ENCODE measurements at regions not wholly inside any gene's neighbourhood (a gene's known extent, or its start where the extent isn't known, plus 50 kb on each side); places are given as distances from the start of the nearest gene placed in this dataset.
"Not testable (repeated sequence)": the region's sequence is repeated elsewhere in the genome, so short reads cannot be mapped to it uniquely, and the experiment has no call there.

DNA sequence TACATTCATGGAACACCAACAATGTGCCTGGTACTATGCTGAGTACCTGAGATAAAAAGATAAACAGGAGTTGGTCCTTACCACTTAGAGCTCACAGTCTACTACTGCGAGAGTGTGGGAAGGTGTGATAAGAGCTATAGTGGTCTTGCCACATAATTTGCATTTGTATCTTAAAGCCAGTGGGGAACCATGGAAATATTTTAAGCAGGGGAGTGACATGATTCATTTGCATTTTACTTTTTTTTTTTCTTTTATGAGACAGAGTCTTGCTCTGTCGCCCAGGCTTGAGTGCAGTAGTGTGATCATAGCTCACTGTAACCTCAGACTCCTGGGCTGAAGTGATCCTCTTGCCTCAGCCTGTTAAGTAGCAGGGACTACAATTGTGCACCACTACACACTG lies 53.6 kb downstream of the SRGAP2 start:
- not testable (repeated sequence) for DNase-seq

DNA sequence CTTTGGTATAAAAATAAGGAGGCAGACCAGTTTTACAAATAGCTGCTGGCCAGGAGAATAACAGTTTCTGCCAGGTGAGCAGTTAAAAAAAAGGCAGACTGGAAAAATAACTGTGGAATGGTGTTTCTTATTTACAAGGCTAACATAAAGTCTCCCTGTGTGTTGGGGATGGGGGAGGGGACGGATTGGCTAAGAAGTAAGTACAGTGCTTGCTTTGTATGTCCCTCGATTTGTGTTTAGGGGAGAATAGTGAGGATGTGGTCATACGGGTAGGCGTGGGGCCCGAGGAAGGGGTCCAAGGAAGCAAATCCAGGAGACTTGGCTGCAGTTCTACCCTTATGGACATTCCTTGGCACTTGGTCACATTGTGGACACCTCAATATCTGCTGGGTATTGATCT lies 58.1 kb downstream of the SRGAP2 start:
- not testable (repeated sequence) for DNase-seq

DNA sequence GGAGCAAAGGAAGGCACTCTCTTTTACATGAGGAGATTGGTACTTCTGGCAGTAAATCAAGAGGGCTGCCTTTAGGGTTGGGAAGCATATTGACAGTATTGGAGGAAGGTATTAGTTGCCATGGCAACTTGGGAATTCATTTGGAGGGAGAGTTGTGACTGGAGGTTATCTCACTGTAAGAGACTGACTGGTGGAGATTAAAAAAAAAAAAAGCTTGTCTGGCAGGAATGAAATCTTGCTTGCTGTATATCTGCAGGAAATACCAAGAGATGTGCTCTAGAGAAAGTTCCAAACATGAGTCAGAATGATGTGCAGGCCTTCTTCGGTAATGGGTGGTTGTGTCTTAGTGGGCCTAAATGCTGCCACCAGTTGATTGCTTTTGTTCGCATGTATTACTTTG lies 59.1 kb downstream of the SRGAP2 start:
- not testable (repeated sequence) for DNase-seq

DNA sequence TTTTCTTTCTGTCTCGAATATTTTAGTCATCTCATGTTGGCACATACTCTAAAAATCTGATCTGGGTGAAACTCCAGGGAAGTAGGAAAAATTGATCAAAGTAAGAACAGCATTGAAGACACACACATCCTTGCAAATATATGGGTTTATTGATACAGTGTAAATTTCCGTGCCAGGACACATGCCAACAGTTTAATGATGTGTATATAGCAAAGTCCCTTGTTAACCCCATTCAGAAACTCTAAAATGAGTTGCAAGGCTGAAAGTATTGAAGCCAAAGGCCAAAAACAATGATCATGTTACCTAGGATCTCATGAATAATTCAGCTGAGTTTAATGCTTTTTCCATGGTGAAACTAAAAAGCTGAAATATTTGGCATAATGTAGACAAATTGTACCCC lies 61.6 kb downstream of the SRGAP2 start:
- not testable (repeated sequence) for DNase-seq

DNA sequence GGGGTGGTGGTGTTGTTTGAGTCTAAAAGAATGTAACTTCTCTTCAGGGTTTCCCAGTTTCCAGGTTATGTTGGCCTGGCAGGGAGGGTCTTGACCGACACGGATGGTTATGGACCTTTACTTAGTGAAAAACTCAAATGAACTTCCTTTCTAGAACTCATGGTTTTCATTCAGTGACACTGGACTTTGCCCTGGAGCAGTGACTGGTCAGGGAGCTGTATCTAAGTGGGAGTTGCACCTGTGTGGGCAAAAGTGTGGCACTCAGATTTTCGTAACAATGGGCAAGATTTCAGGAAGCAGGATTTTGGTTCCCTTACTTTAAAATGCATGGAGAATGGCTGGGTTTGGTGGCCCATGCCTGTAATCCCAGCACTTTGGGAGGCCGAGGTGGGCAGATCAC lies 67.8 kb downstream of the SRGAP2 start:
- DNase-seq: not testable (repeated sequence)

DNA sequence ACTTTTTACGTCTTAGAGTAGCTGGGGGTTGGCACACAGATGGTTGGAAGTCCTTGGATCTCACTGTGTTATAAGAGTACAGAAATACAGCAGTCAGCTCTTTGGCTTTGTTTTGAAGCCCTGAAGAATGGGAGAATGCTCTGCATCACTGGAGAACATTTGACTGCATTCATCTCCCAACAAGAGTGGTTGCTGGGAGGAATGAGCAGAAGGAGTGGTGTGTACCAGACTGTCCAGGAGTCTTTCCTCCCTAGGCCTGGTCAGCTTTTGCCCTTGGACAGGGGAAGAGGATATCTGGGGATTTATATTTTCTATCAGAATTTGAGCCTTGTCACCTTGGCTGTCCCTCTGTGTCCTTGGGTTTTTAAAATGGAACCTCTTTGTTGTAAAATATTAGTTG lies 69.8 kb downstream of the SRGAP2 start:
- not testable (repeated sequence) for DNase-seq

DNA sequence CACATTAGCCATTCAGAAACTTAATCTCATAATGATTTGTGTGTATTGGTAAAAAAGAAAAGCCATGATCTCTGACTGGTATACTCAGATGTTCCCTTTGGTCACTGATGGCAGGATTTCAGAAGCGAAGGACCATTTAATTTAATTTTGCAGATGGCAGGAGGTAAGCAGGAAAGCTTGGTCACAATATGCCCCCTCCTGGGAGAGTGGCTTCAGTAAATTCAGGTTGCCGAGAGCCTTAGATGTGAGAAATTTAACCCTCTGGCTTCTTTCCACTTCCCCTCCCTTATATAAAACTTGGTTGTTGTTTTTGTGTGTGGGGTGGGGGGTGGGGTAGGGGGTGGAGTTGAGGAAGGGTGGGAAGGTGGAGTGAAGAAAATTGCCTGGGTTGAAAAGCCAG lies 72.8 kb downstream of the SRGAP2 start:
- DNase-seq: not testable (repeated sequence)

DNA sequence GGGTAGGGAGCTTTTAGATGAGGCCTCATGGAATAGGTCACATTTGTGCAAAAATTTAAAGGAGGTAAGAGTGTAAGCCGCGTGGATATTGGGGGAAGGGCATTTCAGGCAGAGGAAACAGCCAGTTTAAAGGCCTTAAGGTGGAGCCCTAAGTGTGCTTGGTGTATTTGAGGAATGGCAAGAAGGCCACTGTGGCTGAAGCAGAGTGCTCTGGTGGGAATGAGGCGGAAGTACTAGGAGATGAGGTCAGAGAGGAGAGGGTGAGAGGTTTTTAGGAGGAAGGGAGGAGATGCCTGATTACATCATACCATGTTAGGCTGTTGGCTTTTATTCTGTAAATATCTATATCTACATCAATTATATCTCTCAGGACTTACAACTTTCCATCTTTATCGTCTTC lies 75.3 kb downstream of the SRGAP2 start:
- not testable (repeated sequence) for DNase-seq

DNA sequence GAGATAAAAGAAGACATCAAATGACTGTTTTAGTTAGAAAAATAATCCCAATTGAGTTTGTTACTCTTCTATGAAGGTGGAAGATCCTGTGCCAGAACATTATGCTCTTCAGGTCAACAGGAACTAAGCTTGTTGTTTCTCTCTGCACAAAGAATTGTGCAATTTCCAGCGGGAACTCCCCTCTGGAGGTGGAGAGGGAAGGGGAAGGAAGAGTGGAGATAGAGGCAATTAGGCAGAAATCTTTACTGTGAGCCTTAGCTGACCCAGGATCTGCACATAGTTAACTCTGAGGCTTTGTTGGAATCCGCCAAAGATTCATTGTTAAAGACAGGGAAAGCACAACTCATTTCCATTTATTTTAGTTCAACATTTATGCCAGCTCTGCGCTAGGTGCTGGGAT lies 77.3 kb downstream of the SRGAP2 start:
- DNase-seq: not testable (repeated sequence)

DNA sequence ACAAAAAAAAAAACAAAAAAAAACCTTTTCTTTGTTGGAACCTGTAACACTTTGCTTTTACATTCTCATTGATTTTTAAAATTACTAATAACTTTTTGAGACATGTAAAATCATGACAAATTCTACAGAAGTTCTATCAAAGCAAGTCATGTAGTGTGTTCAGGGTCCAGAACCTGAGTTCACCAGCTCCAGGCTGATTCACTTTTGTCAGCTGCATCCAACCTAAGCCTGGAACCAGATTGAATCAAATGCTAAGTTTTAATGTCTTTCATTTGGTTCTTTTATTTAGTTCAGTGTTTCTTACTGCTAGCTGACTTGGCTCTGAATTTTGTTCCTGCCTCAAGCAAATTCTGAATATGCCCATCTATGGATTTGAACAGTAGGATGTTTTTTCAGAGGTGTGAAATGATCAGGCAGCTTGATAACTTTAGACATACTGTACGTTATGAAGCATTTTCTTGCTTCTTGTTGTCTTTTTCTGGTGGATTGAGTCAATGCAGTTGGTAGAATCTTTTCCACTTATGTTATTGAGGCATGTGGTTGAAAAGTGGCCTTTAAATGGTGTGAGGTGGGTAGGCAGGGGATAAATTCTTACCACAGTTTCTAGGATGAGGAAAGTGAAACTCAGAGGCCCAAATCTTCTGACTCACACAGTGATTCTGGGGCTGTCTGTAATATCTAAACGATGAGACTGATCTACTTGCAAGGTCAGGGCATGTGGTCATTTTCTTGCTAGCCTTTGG lies 78.7 kb downstream of the SRGAP2 start:
- not testable (repeated sequence) for DNase-seq

DNA sequence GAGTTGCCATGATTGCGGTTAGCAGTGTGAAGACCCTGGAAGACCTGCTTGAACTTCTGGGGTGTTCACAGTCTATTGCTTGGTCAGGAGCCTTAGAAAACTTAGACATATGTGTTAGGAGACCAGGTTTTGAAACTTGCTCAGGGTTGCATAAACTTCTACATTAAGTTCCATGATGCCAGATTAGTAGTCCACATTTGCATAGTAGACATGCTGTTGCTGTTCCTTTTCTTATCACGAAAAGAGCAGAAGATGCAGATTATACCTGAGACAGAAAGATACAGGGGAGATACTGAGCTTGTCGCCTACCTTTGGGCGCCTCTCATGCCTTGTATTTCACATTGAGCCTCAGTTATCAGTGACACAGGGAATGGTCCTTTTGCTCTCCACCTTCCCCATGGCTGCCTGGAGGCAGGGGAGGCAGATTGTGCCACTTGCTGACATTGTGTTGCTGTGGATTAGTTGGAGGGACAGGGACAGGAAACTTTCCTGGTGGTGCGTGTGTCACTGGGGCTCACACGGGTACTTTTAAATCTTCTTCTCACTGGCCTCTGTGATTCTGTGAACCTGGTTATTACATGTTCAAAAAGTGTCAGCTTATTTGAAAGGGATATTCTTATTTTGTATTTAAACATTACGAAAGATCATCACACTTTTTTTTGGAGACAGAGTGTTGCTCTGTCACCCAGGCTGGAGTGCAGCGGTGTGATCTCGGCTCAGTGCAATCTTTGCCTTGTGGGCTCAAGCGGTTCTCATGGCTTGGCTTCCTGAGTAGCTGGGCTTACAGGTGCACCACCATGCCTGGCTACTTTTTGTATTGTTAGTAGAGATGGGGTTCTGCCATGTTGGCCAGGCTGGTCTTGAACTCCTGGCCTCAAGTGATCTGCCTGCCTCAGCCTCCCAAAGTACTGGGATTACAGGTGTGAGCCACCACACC lies 82.0 kb downstream of the SRGAP2 start:
- DNase-seq: not testable (repeated sequence)

DNA sequence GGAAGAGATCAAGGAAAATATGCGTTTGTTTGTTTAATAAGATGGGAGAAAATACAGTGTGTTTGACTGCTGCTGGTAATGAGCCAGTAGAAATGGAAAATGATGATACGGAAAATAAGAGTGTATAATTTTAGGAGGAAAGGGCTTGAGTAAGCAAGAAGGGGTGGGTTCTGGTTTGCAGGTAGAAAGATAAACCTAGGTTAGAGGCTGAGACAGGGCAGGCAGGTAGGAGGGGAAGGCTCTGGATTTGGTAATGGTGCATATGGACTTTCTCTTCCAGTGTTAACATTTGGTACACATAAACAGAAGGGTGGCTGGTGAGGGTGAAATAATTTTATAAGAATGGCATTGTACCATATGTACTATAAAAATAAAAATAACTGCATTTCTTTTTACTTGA lies 84.4 kb downstream of the SRGAP2 start:
- DNase-seq: not testable (repeated sequence)

DNA sequence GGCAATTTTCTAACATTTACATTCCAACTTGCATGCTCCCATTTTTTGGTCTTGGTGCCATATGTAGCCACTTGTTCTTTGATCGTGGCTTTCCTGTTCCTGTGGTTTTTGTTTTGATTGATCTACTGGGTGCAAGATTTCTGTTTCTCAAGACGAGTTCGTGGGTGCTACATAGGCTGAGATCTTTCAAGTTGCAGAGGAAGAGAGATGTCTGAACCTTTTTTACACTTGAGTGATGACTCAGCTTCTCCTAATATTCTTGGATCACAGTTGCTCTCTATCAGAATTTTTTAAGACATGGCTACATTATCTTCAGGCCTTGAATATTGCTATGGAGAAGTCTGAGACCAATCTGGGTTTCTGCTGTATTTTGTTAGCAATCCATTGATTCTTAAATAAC lies 85.1 kb downstream of the SRGAP2 start:
- not testable (repeated sequence) for DNase-seq

DNA sequence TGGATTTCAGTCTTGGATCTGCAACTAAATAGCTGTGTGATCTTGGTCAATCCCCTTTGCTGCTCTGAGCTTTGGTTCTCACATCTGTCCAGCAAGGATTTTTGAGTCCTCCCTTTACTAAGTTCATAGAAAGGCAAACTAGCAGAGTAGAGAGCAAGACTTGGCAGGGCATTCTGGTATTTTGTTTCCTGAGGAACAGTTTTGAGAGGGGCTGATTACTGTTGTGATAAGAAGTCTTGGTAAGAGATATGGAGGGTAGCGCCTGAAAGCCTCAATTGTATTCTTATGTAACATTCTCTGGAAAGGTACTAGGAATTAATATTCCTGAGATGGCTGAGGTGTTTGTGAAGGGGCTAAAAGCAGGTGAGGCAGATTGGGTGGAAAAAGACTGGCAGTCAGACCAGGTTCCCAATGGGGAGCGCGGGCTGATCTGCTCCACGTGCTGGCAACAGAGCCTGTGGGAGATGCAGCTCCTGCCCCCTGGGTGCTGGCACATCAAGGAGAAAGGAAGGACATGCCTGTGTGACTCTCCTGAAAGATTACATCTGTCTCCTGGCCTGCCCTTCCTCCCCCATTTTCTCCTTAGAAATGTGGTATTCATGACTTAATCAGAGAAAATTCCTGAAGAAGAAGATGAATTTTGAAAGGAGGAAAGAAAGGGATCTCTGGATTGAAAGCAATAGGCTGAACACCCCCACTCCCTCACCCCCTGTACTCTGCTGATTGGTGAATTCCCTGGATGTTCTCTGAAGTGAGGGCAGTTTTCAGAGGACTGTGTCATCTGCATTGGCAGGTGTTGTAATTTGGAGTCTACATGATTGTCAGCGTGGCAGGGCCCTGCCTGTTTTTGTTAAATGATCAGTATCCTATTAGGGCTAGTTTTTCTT lies 94.0 kb downstream of the SRGAP2 start:
- DNase-seq: not testable (repeated sequence)

DNA sequence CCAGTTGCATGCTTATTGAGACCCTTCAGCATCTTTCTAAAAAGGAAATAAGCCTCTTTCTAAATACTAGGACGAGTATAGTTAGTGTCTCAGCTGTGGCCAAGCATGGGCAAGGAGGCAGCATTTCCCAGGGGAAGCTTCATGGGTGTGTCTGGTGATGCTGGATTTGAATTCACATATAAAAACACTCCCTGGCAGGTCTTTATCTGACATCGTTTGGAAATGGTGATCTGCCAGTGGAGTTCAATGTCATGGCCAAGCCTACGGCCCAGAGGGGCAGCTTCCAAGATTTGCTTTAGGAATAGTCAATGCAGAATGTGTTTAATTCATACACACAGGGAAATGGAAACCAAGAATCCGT lies 94.7 kb downstream of the SRGAP2 start:
- not testable (repeated sequence) for DNase-seq

DNA sequence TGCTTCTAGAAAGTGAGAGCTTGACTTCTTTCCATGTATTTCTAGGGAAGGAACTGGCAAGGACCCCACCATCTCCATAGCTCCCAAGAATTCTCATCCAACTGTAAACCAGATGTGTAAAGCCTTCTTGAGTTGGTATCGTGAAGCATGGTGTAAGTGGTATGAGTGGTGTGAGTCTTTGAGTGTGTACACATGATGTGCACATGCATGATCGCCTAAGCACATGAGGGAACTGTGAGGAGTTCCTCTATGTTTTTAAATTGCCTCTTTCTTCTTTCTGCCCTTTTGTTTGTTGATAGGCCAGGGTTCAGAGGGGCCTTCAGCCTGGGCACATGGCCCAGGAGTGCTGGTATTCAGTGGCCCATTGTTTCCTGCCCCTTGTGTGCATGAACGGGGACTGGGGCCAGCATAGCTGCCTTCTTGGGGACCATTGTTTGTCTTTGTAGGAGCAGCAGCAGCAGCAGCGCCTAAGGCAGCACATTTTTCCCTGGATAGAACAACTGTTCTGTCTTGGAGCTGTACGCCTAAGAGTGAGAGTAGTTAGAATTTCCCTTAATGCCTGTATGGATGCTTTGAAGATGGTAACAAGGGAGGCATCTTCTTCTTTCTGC lies 95.9 kb downstream of the SRGAP2 start:
- DNase-seq: not testable (repeated sequence)

DNA sequence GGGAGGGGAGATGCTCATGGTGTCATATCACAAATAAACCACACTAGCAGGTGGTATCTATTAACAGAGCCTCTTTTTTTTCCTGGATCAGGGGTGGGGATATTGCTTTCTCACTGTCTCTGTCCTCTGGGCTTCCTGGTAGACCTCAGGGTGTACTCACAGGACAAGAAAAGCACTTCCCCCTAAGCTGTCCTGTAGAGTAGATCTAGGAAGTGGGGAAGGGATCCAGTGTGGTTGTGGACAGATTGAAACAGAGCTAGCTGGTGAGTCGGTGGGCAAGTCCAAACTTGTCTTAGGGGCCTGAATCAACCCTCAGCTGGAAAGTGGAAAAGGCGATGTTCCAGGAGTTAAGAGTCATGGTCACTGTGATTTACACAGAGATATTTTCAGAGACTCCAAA lies 96.6 kb downstream of the SRGAP2 start:
- not testable (repeated sequence) for DNase-seq

DNA sequence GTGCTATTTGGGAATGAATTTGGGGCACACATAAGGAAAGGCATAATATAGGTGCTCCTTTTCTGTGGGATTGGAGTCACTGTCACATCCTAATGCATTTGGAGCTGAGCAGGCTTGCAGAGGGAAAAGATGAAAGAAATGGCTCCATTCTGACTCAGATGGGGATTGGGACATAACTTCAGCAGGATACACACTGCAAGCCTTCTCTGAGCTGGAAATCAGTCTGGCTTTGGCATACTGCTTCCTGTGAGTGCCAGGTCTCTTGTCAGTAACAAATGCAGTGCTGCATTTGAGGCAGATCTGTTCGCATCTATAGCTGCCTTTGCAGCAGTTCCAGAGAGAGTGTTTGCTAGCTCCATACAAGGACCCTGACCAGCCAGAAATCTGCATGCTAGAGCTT lies 98.7 kb downstream of the SRGAP2 start:
- not testable (repeated sequence) for DNase-seq

DNA sequence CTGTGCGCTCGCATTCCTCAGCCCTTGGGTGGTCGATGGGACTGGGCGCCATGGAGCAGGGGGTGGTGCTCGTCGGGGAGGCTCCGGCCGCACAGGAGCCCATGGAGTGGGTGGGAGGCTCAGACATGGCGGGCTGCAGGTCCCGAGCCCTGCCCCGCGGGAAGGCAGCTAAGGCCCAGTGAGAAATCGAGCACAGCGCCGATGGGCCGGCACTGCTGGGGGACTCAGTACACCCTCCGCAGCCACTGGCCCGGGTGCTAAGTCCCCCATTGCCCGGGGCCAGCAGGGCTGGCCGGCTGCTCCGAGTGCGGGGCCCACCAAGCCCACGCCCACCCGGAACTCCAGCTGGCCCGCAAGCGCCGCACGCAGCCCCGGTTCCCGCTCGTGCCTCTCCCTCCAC lies 104.1 kb downstream of the SRGAP2 start:
- DNase-seq: not testable (repeated sequence)

DNA sequence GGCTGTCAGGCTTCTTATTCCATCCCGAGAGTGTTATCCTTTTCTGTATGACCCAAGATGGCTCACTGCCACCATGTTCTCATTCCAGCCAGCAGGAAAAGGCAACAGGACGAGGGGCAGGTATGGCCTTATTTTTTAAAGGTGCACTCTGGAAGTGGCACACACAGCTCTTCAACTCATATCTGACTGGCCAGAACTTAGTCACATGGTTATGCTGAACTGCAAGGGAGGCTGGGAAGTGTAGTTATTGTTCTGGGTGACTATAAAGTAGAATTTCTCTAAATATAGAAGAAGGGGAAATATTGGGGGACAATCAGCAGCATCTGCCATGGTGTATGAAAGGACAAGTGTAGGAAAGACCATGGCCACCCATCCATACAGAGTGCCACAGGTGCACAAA lies 107.6 kb downstream of the SRGAP2 start:
- not testable (repeated sequence) for DNase-seq

DNA sequence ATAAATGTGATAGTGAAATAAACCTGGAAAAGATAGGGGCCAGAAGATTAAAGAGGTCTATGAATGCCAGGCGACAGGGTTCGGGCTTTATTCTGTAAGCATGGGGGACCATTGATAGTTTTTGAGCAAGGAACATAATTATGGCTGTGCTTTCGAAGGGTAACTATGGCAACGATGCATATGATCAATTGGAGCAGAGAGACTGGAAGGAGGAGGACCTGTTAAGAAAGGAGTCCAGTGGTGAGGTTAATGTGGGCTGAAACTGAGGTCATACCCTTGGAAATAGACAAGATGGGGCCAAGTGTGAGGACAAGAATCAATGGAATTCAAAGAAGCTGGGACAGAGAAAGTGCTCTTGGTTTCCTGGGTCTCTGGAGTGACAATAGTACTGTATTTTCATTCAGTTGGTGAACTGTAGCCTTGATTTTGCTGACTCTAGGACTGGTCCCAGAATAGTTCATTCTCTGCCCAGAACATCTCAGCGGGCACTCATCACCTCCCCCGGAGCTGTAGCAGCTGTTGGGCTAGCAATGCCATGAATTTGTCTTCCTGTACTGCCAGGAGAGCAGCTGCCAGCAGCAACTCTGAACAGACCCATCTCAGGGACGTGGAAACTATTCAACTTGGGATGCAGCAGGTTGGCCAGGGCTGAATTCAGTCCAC lies 108.4 kb downstream of the SRGAP2 start:
- DNase-seq: not testable (repeated sequence)

DNA sequence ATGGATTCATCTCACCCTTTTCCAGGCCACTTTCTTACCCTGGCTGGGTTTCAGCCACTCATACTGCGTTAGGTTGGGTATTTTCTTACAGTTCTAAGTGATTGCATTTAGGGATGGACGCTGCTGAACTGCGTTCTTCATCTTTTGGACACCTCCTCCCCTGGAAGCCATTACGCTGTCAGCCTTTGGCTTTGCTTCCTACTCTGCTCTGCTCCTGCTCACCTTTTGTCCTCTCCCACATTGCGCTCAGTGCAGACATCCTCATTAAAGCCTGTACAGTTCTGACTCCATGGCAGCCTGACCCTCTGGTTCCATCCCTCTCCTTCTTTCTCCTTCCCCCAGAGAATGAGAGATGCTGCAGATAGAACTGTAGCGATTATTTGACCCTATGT lies 108.9 kb downstream of the SRGAP2 start:
- DNase-seq: not testable (repeated sequence)

Measured in hippocampal formation (tissue), 2 donors.